ENCODE measurements at regions not wholly inside any gene's neighbourhood (a gene's known extent, or its start where the extent isn't known, plus 50 kb on each side); places are given as distances from the start of the nearest gene placed in this dataset.

DNA sequence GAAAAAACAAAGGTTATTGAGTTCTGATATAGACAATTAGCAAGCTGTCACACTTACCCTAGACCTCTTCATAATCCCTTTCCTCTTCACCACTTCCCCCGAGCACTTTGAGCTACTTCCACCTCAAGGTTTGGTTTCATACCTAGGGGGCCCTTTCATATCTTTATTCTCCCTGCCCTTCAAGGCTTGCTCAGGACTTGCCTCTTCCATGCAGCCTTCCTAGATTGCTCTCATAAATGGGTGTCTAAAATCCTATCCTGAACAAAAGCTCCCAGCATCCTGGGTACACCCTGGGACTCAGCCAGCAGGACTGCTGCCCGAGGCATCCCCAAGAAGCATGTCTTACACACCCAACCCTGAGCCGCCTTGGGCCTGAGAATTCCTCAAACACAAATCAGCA, 157.3 kb downstream of the C5orf15 start:
- TF ChIP-seq, protein P1, sequence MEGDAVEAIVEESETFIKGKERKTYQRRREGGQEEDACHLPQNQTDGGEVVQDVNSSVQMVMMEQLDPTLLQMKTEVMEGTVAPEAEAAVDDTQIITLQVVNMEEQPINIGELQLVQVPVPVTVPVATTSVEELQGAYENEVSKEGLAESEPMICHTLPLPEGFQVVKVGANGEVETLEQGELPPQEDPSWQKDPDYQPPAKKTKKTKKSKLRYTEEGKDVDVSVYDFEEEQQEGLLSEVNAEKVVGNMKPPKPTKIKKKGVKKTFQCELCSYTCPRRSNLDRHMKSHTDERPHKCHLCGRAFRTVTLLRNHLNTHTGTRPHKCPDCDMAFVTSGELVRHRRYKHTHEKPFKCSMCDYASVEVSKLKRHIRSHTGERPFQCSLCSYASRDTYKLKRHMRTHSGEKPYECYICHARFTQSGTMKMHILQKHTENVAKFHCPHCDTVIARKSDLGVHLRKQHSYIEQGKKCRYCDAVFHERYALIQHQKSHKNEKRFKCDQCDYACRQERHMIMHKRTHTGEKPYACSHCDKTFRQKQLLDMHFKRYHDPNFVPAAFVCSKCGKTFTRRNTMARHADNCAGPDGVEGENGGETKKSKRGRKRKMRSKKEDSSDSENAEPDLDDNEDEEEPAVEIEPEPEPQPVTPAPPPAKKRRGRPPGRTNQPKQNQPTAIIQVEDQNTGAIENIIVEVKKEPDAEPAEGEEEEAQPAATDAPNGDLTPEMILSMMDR (IDR thresholded peaks at IDR 0.05), result no peak
- TF ChIP-seq POLR2A (IDR thresholded peaks at IDR 0.05), result no peak

Measured in uterus (tissue), 2 donors.